ENCODE measurements at regions not wholly inside any gene's neighbourhood (a gene's known extent, or its start where the extent isn't known, plus 50 kb on each side); places are given as distances from the start of the nearest gene placed in this dataset.

DNA sequence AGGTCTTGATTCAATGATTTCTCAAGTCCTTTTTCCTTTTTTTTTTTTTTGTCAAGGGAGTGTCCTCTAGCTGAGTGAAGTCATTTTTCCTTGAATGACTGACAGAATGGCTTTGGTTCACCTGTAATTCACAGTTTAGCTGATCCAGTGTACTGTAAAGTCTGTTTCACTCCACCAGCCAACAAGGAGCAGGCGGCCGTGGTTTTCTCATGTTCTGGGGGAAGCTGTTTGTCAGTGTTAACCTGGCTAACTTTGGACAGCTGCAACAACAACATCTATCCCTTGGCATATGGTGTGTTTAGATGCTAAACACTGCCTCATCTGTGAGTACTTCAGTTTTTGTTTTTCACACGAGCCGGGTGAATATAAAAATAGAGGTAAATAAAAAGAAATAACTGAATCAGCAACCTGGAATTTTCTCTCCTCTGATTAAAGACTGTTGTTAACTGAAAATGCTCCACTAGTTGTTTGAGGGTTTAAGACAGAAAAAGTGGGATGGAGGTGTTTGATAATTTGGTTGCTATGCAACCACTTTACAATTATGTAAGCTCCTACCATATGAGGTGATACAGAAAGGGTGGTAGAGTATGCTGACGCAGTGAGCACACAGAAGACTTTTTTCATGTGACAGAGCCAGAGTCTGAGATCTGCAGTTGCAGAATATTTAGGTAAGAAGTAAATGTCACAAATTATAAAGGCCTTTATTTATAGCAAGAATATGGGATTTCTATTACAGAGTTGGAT is 50.3 kb upstream of the SLC2A13 start:
- Histone ChIP-seq H3K36me3 (ENCODE audit: control insufficient read depth in 2 of 3, insufficient read depth in 3 of 3, low read length in 3 of 3) (no peaks in the 10 kb centered on the region), H3K9me3 (ENCODE audit: control insufficient read depth in 2 of 3, insufficient read depth in 1 of 3, low read length in 3 of 3) (no peaks in the 10 kb centered on the region), H3K27ac (ENCODE audit: low read depth in 2 of 2, low read length in 2 of 2) (no peak overlapping the region), H3K4me3 (ENCODE audit: low read length in 3 of 3) (peak overlapping the region in 1 of 3 donors; percentile 38), H3K9ac (ENCODE audit: low read length in 3 of 3) (no peak overlapping the region), H3K27me3 (ENCODE audit: control insufficient read depth, insufficient read depth, low read length) (no peaks in the 10 kb centered on the region), H3K4me1 (ENCODE audit: control insufficient read depth in 2 of 3, insufficient read depth in 2 of 3, low read depth in 1 of 3, low read length in 3 of 3) (peaks cover 0 to 7% (median 0%) of the 10 kb centered on the region in 3 donors)
- TF ChIP-seq, protein P1, sequence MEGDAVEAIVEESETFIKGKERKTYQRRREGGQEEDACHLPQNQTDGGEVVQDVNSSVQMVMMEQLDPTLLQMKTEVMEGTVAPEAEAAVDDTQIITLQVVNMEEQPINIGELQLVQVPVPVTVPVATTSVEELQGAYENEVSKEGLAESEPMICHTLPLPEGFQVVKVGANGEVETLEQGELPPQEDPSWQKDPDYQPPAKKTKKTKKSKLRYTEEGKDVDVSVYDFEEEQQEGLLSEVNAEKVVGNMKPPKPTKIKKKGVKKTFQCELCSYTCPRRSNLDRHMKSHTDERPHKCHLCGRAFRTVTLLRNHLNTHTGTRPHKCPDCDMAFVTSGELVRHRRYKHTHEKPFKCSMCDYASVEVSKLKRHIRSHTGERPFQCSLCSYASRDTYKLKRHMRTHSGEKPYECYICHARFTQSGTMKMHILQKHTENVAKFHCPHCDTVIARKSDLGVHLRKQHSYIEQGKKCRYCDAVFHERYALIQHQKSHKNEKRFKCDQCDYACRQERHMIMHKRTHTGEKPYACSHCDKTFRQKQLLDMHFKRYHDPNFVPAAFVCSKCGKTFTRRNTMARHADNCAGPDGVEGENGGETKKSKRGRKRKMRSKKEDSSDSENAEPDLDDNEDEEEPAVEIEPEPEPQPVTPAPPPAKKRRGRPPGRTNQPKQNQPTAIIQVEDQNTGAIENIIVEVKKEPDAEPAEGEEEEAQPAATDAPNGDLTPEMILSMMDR (IDR thresholded peaks at IDR 0.05; ENCODE audit: borderline replicate concordance, extremely low read depth, insufficient read depth) = no peak
- DNase-seq (peak in 2 of 5 donors; percentile 13 to 41), FAIRE-seq (no peak)
- intact Hi-C loops (cut with DNase I) = loop anchor here (10.0 kb wide), 1 partner anchor 69 kb away; the partner anchor contains the start of gene LRRK2
